ENCODE measurements at regions not wholly inside any gene's neighbourhood (a gene's known extent, or its start where the extent isn't known, plus 50 kb on each side); places are given as distances from the start of the nearest gene placed in this dataset.

DNA sequence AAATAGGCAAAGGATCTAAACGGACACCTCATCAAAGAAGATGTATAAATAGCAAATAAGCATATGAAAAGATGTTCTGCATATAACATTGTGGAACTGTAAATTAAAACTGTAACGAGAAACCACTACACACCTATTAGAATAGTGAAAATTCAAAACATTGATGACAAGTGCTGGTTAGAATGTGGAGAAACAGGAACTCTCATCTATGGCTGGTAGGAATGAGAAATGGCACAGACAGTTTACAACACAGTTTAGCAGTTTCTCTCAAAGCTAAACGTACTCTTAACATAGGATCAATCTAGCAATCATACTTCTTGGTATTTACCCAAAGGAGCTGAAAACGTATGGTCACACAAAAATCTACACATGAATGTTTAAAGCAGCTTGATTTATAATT lies 126.2 kb downstream of the TRIB2 start:
- no peak for TF ChIP-seq JUN (IDR thresholded peaks at IDR 0.05; ENCODE audit: borderline replicate concordance, insufficient read depth, insufficient read length, low read depth)
- TF ChIP-seq, protein P1, sequence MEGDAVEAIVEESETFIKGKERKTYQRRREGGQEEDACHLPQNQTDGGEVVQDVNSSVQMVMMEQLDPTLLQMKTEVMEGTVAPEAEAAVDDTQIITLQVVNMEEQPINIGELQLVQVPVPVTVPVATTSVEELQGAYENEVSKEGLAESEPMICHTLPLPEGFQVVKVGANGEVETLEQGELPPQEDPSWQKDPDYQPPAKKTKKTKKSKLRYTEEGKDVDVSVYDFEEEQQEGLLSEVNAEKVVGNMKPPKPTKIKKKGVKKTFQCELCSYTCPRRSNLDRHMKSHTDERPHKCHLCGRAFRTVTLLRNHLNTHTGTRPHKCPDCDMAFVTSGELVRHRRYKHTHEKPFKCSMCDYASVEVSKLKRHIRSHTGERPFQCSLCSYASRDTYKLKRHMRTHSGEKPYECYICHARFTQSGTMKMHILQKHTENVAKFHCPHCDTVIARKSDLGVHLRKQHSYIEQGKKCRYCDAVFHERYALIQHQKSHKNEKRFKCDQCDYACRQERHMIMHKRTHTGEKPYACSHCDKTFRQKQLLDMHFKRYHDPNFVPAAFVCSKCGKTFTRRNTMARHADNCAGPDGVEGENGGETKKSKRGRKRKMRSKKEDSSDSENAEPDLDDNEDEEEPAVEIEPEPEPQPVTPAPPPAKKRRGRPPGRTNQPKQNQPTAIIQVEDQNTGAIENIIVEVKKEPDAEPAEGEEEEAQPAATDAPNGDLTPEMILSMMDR (IDR thresholded peaks at IDR 0.05; ENCODE audit: extremely low read depth in 1 of 2, insufficient read depth in 1 of 2, low read depth in 1 of 2, low read length in 2 of 2): no peak
- no peak for TF ChIP-seq MYC (IDR thresholded peaks at IDR 0.05; ENCODE audit: low read depth, low read length)
- TF ChIP-seq, protein P2, sequence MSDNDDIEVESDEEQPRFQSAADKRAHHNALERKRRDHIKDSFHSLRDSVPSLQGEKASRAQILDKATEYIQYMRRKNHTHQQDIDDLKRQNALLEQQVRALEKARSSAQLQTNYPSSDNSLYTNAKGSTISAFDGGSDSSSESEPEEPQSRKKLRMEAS (IDR thresholded peaks at IDR 0.05; ENCODE audit: insufficient read depth, insufficient read length): no peak
- TF ChIP-seq POLR2AphosphoS5 (IDR thresholded peaks at IDR 0.05; ENCODE audit: insufficient read depth, low read depth, low read length): no peak
- no peak for TF ChIP-seq FOS (IDR thresholded peaks at IDR 0.05; ENCODE audit: borderline replicate concordance, insufficient read depth, low read length)
- no peak for TF ChIP-seq GATA2 (IDR thresholded peaks at IDR 0.05; ENCODE audit: insufficient read depth, insufficient read length, low read depth, low read length)
- TF ChIP-seq EZH2 (IDR thresholded peaks at IDR 0.05; ENCODE audit: borderline replicate concordance, low read depth, low read length, severe bottlenecking): no peak
- TF ChIP-seq POLR2A (IDR thresholded peaks at IDR 0.05; ENCODE audit: low read depth, low read length): no peak
- FAIRE-seq (no peak), DNase-seq (ENCODE audit: low read depth, low spot score) (no peak)
- no peaks in the 10 kb centered on the region for H3K36me3 ChIP-seq (ENCODE audit: control insufficient read depth in 2 of 2, extremely low read depth in 1 of 2, insufficient read depth in 2 of 2, low read length in 2 of 2)
- no peaks in the 10 kb centered on the region for H3K4me1 ChIP-seq (ENCODE audit: control insufficient read depth, extremely low read depth, insufficient read depth, low read length)
- no peak overlapping the region for H3K4me2 ChIP-seq (ENCODE audit: insufficient read depth, low read length)
- H3K4me3 ChIP-seq (replicated peaks in 1 of 3; ENCODE audit: insufficient read depth in 1 of 3, low read depth in 1 of 3, low read length in 3 of 3): no peak overlapping the region
- no peak overlapping the region for H3K9ac ChIP-seq (replicated peaks; ENCODE audit: extremely low read depth, insufficient read depth, low read length)
- no TSS peak for BruUV-seq (replicated peaks)
- no peak overlapping the region for H3K27ac ChIP-seq (ENCODE audit: insufficient read depth, low read depth, low read length)
- intact Hi-C loops (cut with micrococcal nuclease): no loop called here
- no peaks in the 10 kb centered on the region for H3K9me1 ChIP-seq (replicated peaks; ENCODE audit: control insufficient read depth, extremely low read depth, insufficient read depth, low read length)
- H3K27me3 ChIP-seq (ENCODE audit: control insufficient read depth in 2 of 2, insufficient read depth in 2 of 2, low read length in 2 of 2): no peaks in the 10 kb centered on the region
- H4K20me1 ChIP-seq (replicated peaks; ENCODE audit: control insufficient read depth, extremely low read depth, insufficient read depth, low read length): no peaks in the 10 kb centered on the region
- dilution Hi-C loops (cut with MboI; ENCODE audit: extremely low pct_ligation_motif_present, low sequenced_read_pairs): no loop called here
- CTCF ChIA-PET: no interaction called here
- POLR2A ChIA-PET: no interaction called here
- no peak overlapping the region for H2AFZ ChIP-seq (ENCODE audit: low read depth, low read length)
- H3K79me2 ChIP-seq (ENCODE audit: control insufficient read depth, insufficient read depth, low read length): no peaks in the 10 kb centered on the region
- H3K9me3 ChIP-seq (replicated peaks; ENCODE audit: control insufficient read depth, insufficient read depth, low read length): no peaks in the 10 kb centered on the region

All from endothelial cell of umbilical vein (primary cell).